H9 (cell line): ENCODE measurements at regions not wholly inside any gene's neighbourhood (a gene's known extent, or its start where the extent isn't known, plus 50 kb on each side); places are given as distances from the start of the nearest gene placed in this dataset.

Source experiments
- DNase-seq: peaks from one replicate; pipeline ENCODE4 v3.0.0-alpha.2; 2017
- H2AFZ ChIP-seq: one replicate; pipeline ENCODE4 v1.6.1; 2013; ENCODE audit warnings: mild to moderate bottlenecking, low read length, control low read depth, moderate library complexity
- H2AK5ac ChIP-seq: 2 replicates; pipeline ENCODE4 v1.6.1; 2013; ENCODE audit warnings: low read length, control low read depth, mixed read lengths; ENCODE audit not compliant: insufficient read length
- H2BK120ac ChIP-seq: one replicate; pipeline ENCODE4 v1.6.1; 2013; ENCODE audit warnings: low read depth, mild to moderate bottlenecking, low read length, control low read depth, inconsistent platforms; ENCODE audit not compliant: poor library complexity, severe bottlenecking
- H2BK12ac ChIP-seq: 2 replicates; pipeline ENCODE4 v1.6.1; 2013; ENCODE audit warnings: low read length, control low read depth, mixed read lengths, low read depth; ENCODE audit not compliant: insufficient read length
- H2BK15ac ChIP-seq: 2 replicates; pipeline ENCODE4 v1.6.1; 2013; ENCODE audit warnings: low read depth, low read length, control low read depth
- H2BK20ac ChIP-seq: one replicate; pipeline ENCODE4 v1.6.1; 2013; ENCODE audit warnings: low read depth, mild to moderate bottlenecking, low read length, control low read depth, inconsistent platforms; ENCODE audit not compliant: poor library complexity, severe bottlenecking
- H2BK5ac ChIP-seq: 2 replicates; pipeline ENCODE4 v1.6.1; 2013; ENCODE audit warnings: low read length, control low read depth, mixed read lengths; ENCODE audit not compliant: insufficient read length
- H3K14ac ChIP-seq: 2 replicates; pipeline ENCODE4 v1.6.1; 2013; ENCODE audit warnings: low read length, control low read depth; ENCODE audit not compliant: insufficient read depth
- H3K18ac ChIP-seq: 2 replicates; pipeline ENCODE4 v1.6.1; 2013; ENCODE audit warnings: low read depth, mild to moderate bottlenecking, mixed read lengths, low read length, control low read depth; ENCODE audit not compliant: insufficient read length
- H3K23ac ChIP-seq: 2 replicates; pipeline ENCODE4 v1.6.1; 2013; ENCODE audit warnings: low read length, control low read depth, mixed read lengths, low read depth; ENCODE audit not compliant: insufficient read length
- H3K23me2 ChIP-seq: 2 replicates; pipeline ENCODE4 v1.6.1; 2013; ENCODE audit warnings: low read depth, mild to moderate bottlenecking, mixed read lengths, low read length, control low read depth; ENCODE audit not compliant: insufficient read length, poor library complexity, severe bottlenecking
- H3K27ac ChIP-seq: 2 replicates; pipeline ENCODE4 v1.5.1; 2013; ENCODE audit warnings: low read length, control low read depth, mixed read lengths, low read depth; ENCODE audit not compliant: insufficient read length
- H3K27me3 ChIP-seq: 2 replicates; pipeline ENCODE4 v1.6.1; 2013; ENCODE audit warnings: low read length, control low read depth, inconsistent platforms; ENCODE audit not compliant: insufficient read depth
- H3K4ac ChIP-seq: 2 replicates; pipeline ENCODE4 v1.6.1; 2013; ENCODE audit warnings: low read depth, mild to moderate bottlenecking, control low read depth, inconsistent platforms, low read length, moderate library complexity
- H3K4me1 ChIP-seq: 2 replicates; pipeline ENCODE4 v1.6.1; 2013; ENCODE audit warnings: low read length, control low read depth, inconsistent platforms; ENCODE audit not compliant: insufficient read depth
- H3K4me2 ChIP-seq: 2 replicates; pipeline ENCODE4 v1.6.1; 2013; ENCODE audit warnings: low read length, control low read depth, mixed read lengths; ENCODE audit not compliant: insufficient read length, insufficient read depth
- H3K56ac ChIP-seq: 2 replicates; pipeline ENCODE4 v1.6.1; 2013; ENCODE audit warnings: low read depth, mild to moderate bottlenecking, mixed read lengths, low read length, control low read depth; ENCODE audit not compliant: insufficient read length
- H3K79me1 ChIP-seq: 2 replicates; pipeline ENCODE4 v1.6.1; 2013; ENCODE audit warnings: low read depth, mild to moderate bottlenecking, moderate library complexity, low read length, control low read depth, inconsistent platforms; ENCODE audit not compliant: insufficient read depth, poor library complexity, severe bottlenecking
- H3K79me2 ChIP-seq: 2 replicates; pipeline ENCODE4 v1.6.1; 2013; ENCODE audit warnings: low read length, control low read depth, inconsistent platforms; ENCODE audit not compliant: insufficient read depth
- H3K9ac ChIP-seq: 2 replicates; pipeline ENCODE4 v1.6.1; 2013; ENCODE audit warnings: low read length, control low read depth, mixed read lengths; ENCODE audit not compliant: insufficient read length; ENCODE audit errors: extremely low read depth
- H3K9me3 ChIP-seq: one replicate; pipeline ENCODE4 v1.6.1; 2013; ENCODE audit warnings: low read depth, low read length, inconsistent platforms; ENCODE audit not compliant: control insufficient read depth
- H3T11ph ChIP-seq: one replicate; pipeline ENCODE4 v1.6.1; 2013; ENCODE audit warnings: mild to moderate bottlenecking, low read length, control low read depth, inconsistent platforms
- H4K20me1 ChIP-seq: one replicate; pipeline ENCODE4 v1.6.1; 2013; ENCODE audit not compliant: control insufficient read depth, insufficient read length, insufficient read depth
- H4K5ac ChIP-seq: 2 replicates; pipeline ENCODE4 v1.6.1; 2013; ENCODE audit warnings: low read depth, mild to moderate bottlenecking, mixed read lengths, low read length, control low read depth; ENCODE audit not compliant: insufficient read length
- H4K8ac ChIP-seq: replicated peaks from 2 replicates; pipeline ENCODE4 v1.6.1; 2013; ENCODE audit warnings: low read length, control low read depth, mixed read lengths, low read depth; ENCODE audit not compliant: insufficient read length
- H4K91ac ChIP-seq: 2 replicates; pipeline ENCODE4 v1.6.1; 2013; ENCODE audit warnings: low read depth, mild to moderate bottlenecking, moderate library complexity, mixed read lengths, low read length, control low read depth; ENCODE audit not compliant: insufficient read length
- H3K27ac Mint-ChIP-seq, 3 experiments: 2 replicates in 2 of 3; 3 replicates in 1 of 3; pipeline ENCODE4 v1.8.0; 2020 to 2021; ENCODE audit warnings: mixed read lengths in 3 of 3, mild to moderate bottlenecking in 1 of 3, moderate library complexity in 1 of 3
- H3K27me3 Mint-ChIP-seq: 2 replicates; pipeline ENCODE4 v1.8.0; 2021; ENCODE audit warnings: low read depth, mild to moderate bottlenecking, moderate library complexity, mixed read lengths
- H3K36me3 Mint-ChIP-seq, 3 experiments: 2 replicates in 2 of 3; 3 replicates in 1 of 3; pipeline ENCODE4 v1.8.0; 2020 to 2021; ENCODE audit warnings: low read depth in 3 of 3, mixed read lengths in 3 of 3; ENCODE audit not compliant: insufficient read depth in 1 of 3
- H3K4me1 Mint-ChIP-seq, 2 experiments: 2 replicates each; pipeline ENCODE4 v1.8.0; 2020; ENCODE audit warnings: mixed read lengths in 2 of 2
- H3K4me3 Mint-ChIP-seq, 2 experiments: 2 replicates in 1 of 2; 3 replicates in 1 of 2; pipeline ENCODE4 v1.8.0; 2020 to 2021; ENCODE audit warnings: mild to moderate bottlenecking in 2 of 2, mixed read lengths in 2 of 2, moderate library complexity in 1 of 2
- H3K9me3 Mint-ChIP-seq, 2 experiments: 2 replicates in 1 of 2; 3 replicates in 1 of 2; pipeline ENCODE4 v1.8.0; 2020; ENCODE audit warnings: mild to moderate bottlenecking in 2 of 2, mixed read lengths in 2 of 2, moderate library complexity in 1 of 2
- CTCF ChIP-seq: fragments of 200-600 bp; sonication (generic); conservative IDR thresholded peaks from 3 replicates; pipeline ENCODE4 v1.8.0; 2021; ENCODE audit warnings: antibody characterized with exemption, mild to moderate bottlenecking
- WGBS: extraction: QIAGEN DNeasy Blood & Tissue Kit; methylation state at CpG from one replicate; pipeline ENCODE4 v1.1.7; 2013; ENCODE audit warnings: missing lambda C conversion rate, low lambda C conversion rate, mixed read lengths; ENCODE audit not compliant: insufficient read length; ENCODE audit errors: extremely low coverage; 5-methylcytosine and 5-hydroxymethylcytosine counted together

DNA sequence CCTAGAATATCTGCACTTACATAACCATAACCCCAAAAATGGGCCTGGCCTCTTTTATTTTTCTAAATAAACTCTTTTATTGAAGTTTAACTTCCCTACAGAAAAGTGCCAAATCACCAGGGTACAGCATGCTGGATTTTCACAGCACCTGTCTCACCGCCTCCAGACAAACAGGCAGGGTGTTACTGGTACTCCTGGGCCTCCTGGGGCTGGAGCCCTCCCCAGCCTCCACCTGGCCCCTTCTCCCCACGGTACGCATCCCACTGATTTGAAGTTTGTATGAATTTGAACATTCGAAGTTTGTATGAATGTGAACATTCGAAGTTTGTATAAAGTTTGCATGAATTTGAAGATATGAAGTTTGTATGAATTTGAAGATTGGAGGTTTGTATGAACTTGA, 232.1 kb downstream of the NDUFA10 start:
- no peak overlapping the region for H3K27ac ChIP-seq
- no peak overlapping the region for H4K8ac ChIP-seq
- no peak overlapping the region for H3K23ac ChIP-seq
- H3K14ac ChIP-seq, result no peak overlapping the region
- no peak overlapping the region for H2AFZ ChIP-seq
- no peak overlapping the region for H2BK12ac ChIP-seq
- no peak overlapping the region for H3K56ac ChIP-seq
- no peaks in the 10 kb centered on the region for H3K4me1 ChIP-seq
- no peaks in the 10 kb centered on the region for H3K9me3 ChIP-seq
- H3T11ph ChIP-seq, result no peak overlapping the region
- Mint-ChIP-seq H3K27ac (no peak overlapping the region), H3K27me3 (peaks cover 12% of the 10 kb centered on the region; the same call in 1 of the 2 replicates), H3K9me3 (peaks cover 3 to 5% of the 10 kb centered on the region in 2 experiments; a peak in 4 of 5 replicates), H3K4me1 (peaks cover 0 to 2% of the 10 kb centered on the region in 2 experiments; a peak in 1 of 4 replicates), H3K4me3 (no peak overlapping the region), H3K36me3 (no peaks in the 10 kb centered on the region; a peak in 1 of 7 replicates)
- no peak overlapping the region for H4K5ac ChIP-seq
- DNase-seq, result no peak
- no peak for TF ChIP-seq CTCF
- no peaks in the 10 kb centered on the region for H3K79me2 ChIP-seq
- H3K4me2 ChIP-seq, result no peak overlapping the region
- no peak overlapping the region for H3K4ac ChIP-seq
- H2BK5ac ChIP-seq, result no peak overlapping the region
- no peaks in the 10 kb centered on the region for H3K79me1 ChIP-seq
- no peak overlapping the region for H2AK5ac ChIP-seq
- H3K9ac ChIP-seq, result no peak overlapping the region
- H3K23me2 ChIP-seq, result no peaks in the 10 kb centered on the region
- H4K20me1 ChIP-seq, result no peaks in the 10 kb centered on the region
- H2BK15ac ChIP-seq, result no peak overlapping the region
- WGBS, result 100% methylated on average over 2 of the region's 5 CpGs
- no peak overlapping the region for H4K91ac ChIP-seq
- no peak overlapping the region for H2BK120ac ChIP-seq
- no peak overlapping the region for H3K18ac ChIP-seq
- H2BK20ac ChIP-seq, result no peak overlapping the region
- no peaks in the 10 kb centered on the region for H3K27me3 ChIP-seq
